GM12878 (cell line): ENCODE measurements at regions not wholly inside any gene's neighbourhood (a gene's known extent, or its start where the extent isn't known, plus 50 kb on each side); places are given as distances from the start of the nearest gene placed in this dataset.

Source experiments
- ATAC-seq: fragments of 200-7000 bp; cut with Tn5 transposase; 3 replicates; pipeline ENCODE4 v1.9.1; 2020; ENCODE audit warnings: mild to moderate bottlenecking, moderate library complexity
- BruUV-seq: library from RNA; stranded (reverse); fragments of 400-500 nt; replicated peaks from 2 replicates; lab custom pipeline; 2021; lab: Mats Ljungman, UMichigan
- CTCF ChIA-PET: fragments of 300-600 bp; sonication (Branson Sonifier 250); formaldehyde crosslinking; extraction: SDS; loops from one replicate; lab custom pipeline; 2021; ENCODE audit warnings: inconsistent platforms; lab: Yijun Ruan, JAX
- POLR2A ChIA-PET: fragments of 350-600 bp; formaldehyde crosslinking; extraction: SDS; loops from one replicate; lab custom pipeline; 2021; ENCODE audit warnings: inconsistent platforms; lab: Charles Lee
- RAD21 ChIA-PET: fragments of 300-600 bp; sonication (Branson Sonifier 250); formaldehyde crosslinking; loops from one replicate; lab custom pipeline; 2023; ENCODE audit warnings: antibody characterized with exemption; ENCODE audit not compliant: unreplicated experiment; lab: Charles Lee
- SMC1A ChIA-PET: fragments of 300-600 bp; sonication (Branson Sonifier 250); formaldehyde crosslinking; loops from one replicate; lab custom pipeline; 2023; ENCODE audit not compliant: unreplicated experiment, uncharacterized antibody; lab: Charles Lee
- DNase-seq: peaks from one replicate; pipeline ENCODE4 v3.0.0-alpha.2; 2011; ENCODE audit warnings: low read depth, low spot score
- FAIRE-seq: peaks from 3 replicates; lab custom pipeline; 2011; peaks lifted over from hg19 to GRCh38; lab: Jason Lieb, UNC
- H2AFZ ChIP-seq: 2 replicates; pipeline ENCODE4 v1.6.0; 2011; ENCODE audit warnings: low read depth, low read length, control low read depth; ENCODE audit not compliant: control insufficient read depth
- H3K27ac ChIP-seq: 2 replicates; pipeline ENCODE4 v1.5.1; 2011; ENCODE audit warnings: control low read depth; ENCODE audit not compliant: control insufficient read depth, insufficient read depth
- H3K27me3 ChIP-seq, 2 experiments: replicated peaks in 1 of 2; 2 replicates each; pipeline versions ENCODE4 v1.6.0 to v1.6.1; 2011; ENCODE audit warnings: low read length in 1 of 2; ENCODE audit not compliant: control insufficient read depth in 2 of 2, insufficient read depth in 2 of 2
- H3K36me3 ChIP-seq, 2 experiments: 2 replicates each; pipeline ENCODE4 v1.5.1; 2011; ENCODE audit warnings: low read length in 1 of 2; ENCODE audit not compliant: control insufficient read depth in 2 of 2, insufficient read depth in 2 of 2
- H3K4me1 ChIP-seq: 2 replicates; pipeline ENCODE4 v1.6.1; 2011; ENCODE audit warnings: mild to moderate bottlenecking, low read length, moderate library complexity, mixed read lengths; ENCODE audit not compliant: control insufficient read depth, insufficient read depth
- H3K4me2 ChIP-seq: 2 replicates; pipeline ENCODE4 v1.6.0; 2011; ENCODE audit warnings: control low read depth; ENCODE audit not compliant: control insufficient read depth, insufficient read depth
- H3K4me3 ChIP-seq: fragments of 200-600 bp; sonication (generic); 2 replicates; pipeline ENCODE4 v1.5.1; 2016
- H3K79me2 ChIP-seq: 2 replicates; pipeline ENCODE4 v1.6.0; 2011; ENCODE audit warnings: low read length; ENCODE audit not compliant: control insufficient read depth, insufficient read depth
- H3K9ac ChIP-seq: 2 replicates; pipeline ENCODE4 v1.8.0; 2011; ENCODE audit warnings: low read length, control low read depth, mixed read lengths; ENCODE audit not compliant: control insufficient read depth, insufficient read depth
- H3K9me3 ChIP-seq: replicated peaks from 3 replicates; pipeline ENCODE4 v1.5.1; 2011; ENCODE audit warnings: mild to moderate bottlenecking, low read length; ENCODE audit not compliant: control insufficient read depth, insufficient read depth
- H4K20me1 ChIP-seq: 2 replicates; pipeline ENCODE4 v1.6.0; 2011; ENCODE audit not compliant: control insufficient read depth, insufficient read depth
- BCL3 ChIP-seq: IDR thresholded peaks from 2 replicates; pipeline ENCODE4 v1.6.1; 2011; ENCODE audit warnings: borderline replicate concordance, low read depth, mild to moderate bottlenecking, moderate library complexity, low read length; ENCODE audit not compliant: insufficient read depth, poor library complexity, severe bottlenecking
- BHLHE40 ChIP-seq, 2 experiments: fragments of 450-650 bp in 1 of 2; IDR thresholded peaks; 2 replicates each; pipeline ENCODE4 v1.6.1; 2011 to 2017; ENCODE audit warnings: low read depth in 2 of 2, borderline replicate concordance in 1 of 2, improper control_type of control experiment in 1 of 2, low read length in 1 of 2, mild to moderate bottlenecking in 1 of 2
- CHD1 ChIP-seq: IDR thresholded peaks from 2 replicates; pipeline ENCODE4 v1.6.1; 2012; ENCODE audit warnings: low read depth, low read length, improper control_type of control experiment
- DPF2 ChIP-seq: fragments of 450-650 bp; IDR thresholded peaks from 2 replicates; pipeline ENCODE4 v1.6.1; 2017; ENCODE audit warnings: mild to moderate bottlenecking
- E2F4 ChIP-seq: IDR thresholded peaks from 2 replicates; pipeline ENCODE4 v1.6.1; 2012; ENCODE audit warnings: low read depth, low read length, improper control_type of control experiment
- HCFC1 ChIP-seq: fragments of 150-350 bp; IDR thresholded peaks from 2 replicates; pipeline ENCODE4 v1.6.1; 2014; ENCODE audit warnings: low read length
- HDAC2 ChIP-seq: fragments of 200-600 bp; sonication (generic); IDR thresholded peaks from 2 replicates; pipeline ENCODE4 v1.6.1; 2017
- LARP7 ChIP-seq: fragments of 450-650 bp; IDR thresholded peaks from 2 replicates; pipeline ENCODE4 v1.6.1; 2017; ENCODE audit warnings: mild to moderate bottlenecking
- MXI1 ChIP-seq: fragments of 150-350 bp; IDR thresholded peaks from 2 replicates; pipeline ENCODE4 v1.6.1; 2011; ENCODE audit warnings: low read depth, mild to moderate bottlenecking, inconsistent platforms, low read length, improper control_type of control experiment
- NFYA ChIP-seq: IDR thresholded peaks from 2 replicates; pipeline ENCODE4 v1.6.1; 2011; ENCODE audit warnings: low read depth, mild to moderate bottlenecking, low read length, improper control_type of control experiment, borderline replicate concordance
- NR2F1 ChIP-seq: fragments of 450-650 bp; conservative IDR thresholded peaks from 2 replicates; pipeline ENCODE4 v1.6.1; 2017; ENCODE audit warnings: mild to moderate bottlenecking
- RCOR1 ChIP-seq: conservative IDR thresholded peaks from 2 replicates; pipeline ENCODE4 v1.6.1; 2012; ENCODE audit warnings: low read depth, low read length, improper control_type of control experiment
- SIN3A ChIP-seq: IDR thresholded peaks from 2 replicates; pipeline ENCODE4 v1.6.1; 2012; ENCODE audit warnings: low read depth, low read length, improper control_type of control experiment
- ZNF687 ChIP-seq: fragments of 450-650 bp; IDR thresholded peaks from 2 replicates; pipeline ENCODE4 v1.6.1; 2017; ENCODE audit warnings: mild to moderate bottlenecking, moderate library complexity
- in situ Hi-C: fragments of 300-500 bp; cut with MboI; formaldehyde crosslinking; loops from 9 replicates; pipeline ENCODE4 v1.14.3; 2018; ENCODE audit warnings: mixed read lengths
- intact Hi-C: fragments of 100-400 bp; cut with micrococcal nuclease; formaldehyde crosslinking; loops from one replicate; pipeline ENCODE4 v1.14.2; 2022; ENCODE audit not compliant: unreplicated experiment
- TF ChIP-seq, protein P1 (sequence below): IDR thresholded peaks from 2 replicates; pipeline ENCODE4 v1.6.1; 2011; ENCODE audit warnings: mild to moderate bottlenecking, low read depth, low read length, moderate library complexity; ENCODE audit not compliant: insufficient replicate concordance
- TF ChIP-seq, protein P2 (sequence below): fragments of 450-650 bp; IDR thresholded peaks from 2 replicates; pipeline ENCODE4 v1.6.1; 2018; ENCODE audit warnings: borderline replicate concordance, mild to moderate bottlenecking; ENCODE audit not compliant: partially characterized antibody

GRCh38 chr3:118707991-118708390, 326.7 kb downstream of the IGSF11 start:
- no peak overlapping the region for H3K4me2 ChIP-seq
- intact Hi-C loops (no loop called here), in situ Hi-C loops (no loop called here)
- no peak for DNase-seq
- ChIA-PET CTCF (no interaction called here), POLR2A (no interaction called here), RAD21 (no interaction called here), SMC1A (interaction anchor here (0.7 kb wide), 1 partner anchor 13 kb away, joined by 3 read pairs; no protein-coding TSS in a partner anchor)
- no peak overlapping the region for H2AFZ ChIP-seq
- no peak overlapping the region for H3K9ac ChIP-seq
- BruUV-seq: no TSS peak
- no peak for ATAC-seq
- FAIRE-seq: no peak
- H3K27me3 ChIP-seq: no peaks in the 10 kb centered on the region
- H3K27ac ChIP-seq: no peak overlapping the region
- H3K4me3 ChIP-seq: no peak overlapping the region
- no peaks in the 10 kb centered on the region for H4K20me1 ChIP-seq
- no peaks in the 10 kb centered on the region for H3K79me2 ChIP-seq
- H3K36me3 ChIP-seq: no peaks in the 10 kb centered on the region
- no peaks in the 10 kb centered on the region for H3K4me1 ChIP-seq
- H3K9me3 ChIP-seq: no peaks in the 10 kb centered on the region
- TF ChIP-seq HDAC2: no peak
- no peak for TF ChIP-seq RCOR1
- TF ChIP-seq SIN3A: no peak
- TF ChIP-seq HCFC1: no peak
- TF ChIP-seq NR2F1: no peak
- TF ChIP-seq LARP7: no peak
- TF ChIP-seq, protein P1, sequence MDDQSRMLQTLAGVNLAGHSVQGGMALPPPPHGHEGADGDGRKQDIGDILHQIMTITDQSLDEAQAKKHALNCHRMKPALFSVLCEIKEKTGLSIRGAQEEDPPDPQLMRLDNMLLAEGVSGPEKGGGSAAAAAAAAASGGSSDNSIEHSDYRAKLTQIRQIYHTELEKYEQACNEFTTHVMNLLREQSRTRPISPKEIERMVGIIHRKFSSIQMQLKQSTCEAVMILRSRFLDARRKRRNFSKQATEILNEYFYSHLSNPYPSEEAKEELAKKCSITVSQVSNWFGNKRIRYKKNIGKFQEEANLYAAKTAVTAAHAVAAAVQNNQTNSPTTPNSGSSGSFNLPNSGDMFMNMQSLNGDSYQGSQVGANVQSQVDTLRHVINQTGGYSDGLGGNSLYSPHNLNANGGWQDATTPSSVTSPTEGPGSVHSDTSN: no peak
- no peak for TF ChIP-seq NFYA
- TF ChIP-seq BCL3: no peak
- TF ChIP-seq, protein P2, sequence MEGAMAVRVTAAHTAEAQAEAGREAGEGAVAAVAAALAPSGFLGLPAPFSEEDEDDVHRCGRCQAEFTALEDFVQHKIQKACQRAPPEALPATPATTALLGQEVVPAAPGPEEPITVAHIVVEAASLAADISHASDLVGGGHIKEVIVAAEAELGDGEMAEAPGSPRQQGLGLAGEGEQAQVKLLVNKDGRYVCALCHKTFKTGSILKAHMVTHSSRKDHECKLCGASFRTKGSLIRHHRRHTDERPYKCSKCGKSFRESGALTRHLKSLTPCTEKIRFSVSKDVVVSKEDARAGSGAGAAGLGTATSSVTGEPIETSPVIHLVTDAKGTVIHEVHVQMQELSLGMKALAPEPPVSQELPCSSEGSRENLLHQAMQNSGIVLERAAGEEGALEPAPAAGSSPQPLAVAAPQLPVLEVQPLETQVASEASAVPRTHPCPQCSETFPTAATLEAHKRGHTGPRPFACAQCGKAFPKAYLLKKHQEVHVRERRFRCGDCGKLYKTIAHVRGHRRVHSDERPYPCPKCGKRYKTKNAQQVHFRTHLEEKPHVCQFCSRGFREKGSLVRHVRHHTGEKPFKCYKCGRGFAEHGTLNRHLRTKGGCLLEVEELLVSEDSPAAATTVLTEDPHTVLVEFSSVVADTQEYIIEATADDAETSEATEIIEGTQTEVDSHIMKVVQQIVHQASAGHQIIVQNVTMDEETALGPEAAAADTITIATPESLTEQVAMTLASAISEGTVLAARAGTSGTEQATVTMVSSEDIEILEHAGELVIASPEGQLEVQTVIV: no peak
- TF ChIP-seq CHD1: no peak
- TF ChIP-seq BHLHE40 (IDR thresholded peaks at IDR 0.05; ENCODE audit: borderline replicate concordance in 1 of 2, low read depth in 2 of 2, low read length in 1 of 2): no peak
- no peak for TF ChIP-seq ZNF687
- TF ChIP-seq DPF2: no peak
- TF ChIP-seq MXI1: no peak
- TF ChIP-seq E2F4: no peak
